Transverse colon (tissue), 4 donors: ENCODE measurements at regions not wholly inside any gene's neighbourhood (a gene's known extent, or its start where the extent isn't known, plus 50 kb on each side); places are given as distances from the start of the nearest gene placed in this dataset.

Experiments used
- DNase-seq: peaks from one replicate; pipeline ENCODE4 v3.0.0-alpha.2; 2019
- H3K27ac ChIP-seq, 4 donors: fragments of 200-600 bp; sonication (generic); 2 replicates each; pipeline ENCODE4 v1.5.1; 2016 to 2018; ENCODE audit warnings: inconsistent platforms in 4 of 4
- H3K27me3 ChIP-seq: fragments of 200-600 bp; sonication (generic); 2 replicates; pipeline ENCODE4 v1.5.1; 2017; ENCODE audit warnings: inconsistent platforms
- H3K36me3 ChIP-seq, 4 donors: fragments of 200-600 bp; sonication (generic); 2 replicates each; pipeline ENCODE4 v1.5.1; 2017 to 2019; ENCODE audit warnings: inconsistent platforms in 4 of 4
- H3K4me1 ChIP-seq, 4 donors: fragments of 200-600 bp; sonication (generic); 2 replicates each; pipeline ENCODE4 v1.5.1; 2017 to 2020; ENCODE audit warnings: inconsistent platforms in 4 of 4
- H3K4me3 ChIP-seq, 4 donors: fragments of 200-600 bp; sonication (generic); 1 replicate in 1 of 4; 2 replicates in 3 of 4; pipeline versions ENCODE4 v1.5.1 to v1.6.1; 2017 to 2019; ENCODE audit warnings: inconsistent platforms in 4 of 4
- H3K9me3 ChIP-seq, 2 donors: fragments of 200-600 bp; sonication (generic); 2 replicates each; pipeline ENCODE4 v1.5.1; 2017 to 2019; ENCODE audit warnings: inconsistent platforms in 2 of 2
- EP300 ChIP-seq: sonication (generic); formaldehyde crosslinking; IDR thresholded peaks from one replicate; pipeline ENCODE4 v1.6.1; 2017; ENCODE audit warnings: antibody characterized with exemption, low read depth
- POLR2A ChIP-seq: fragments of 450-650 bp; IDR thresholded peaks from one replicate; pipeline ENCODE4 v1.6.1; 2016; ENCODE audit warnings: antibody characterized with exemption, mild to moderate bottlenecking, moderate library complexity
- POLR2AphosphoS5 ChIP-seq, 3 donors: sonication (generic); formaldehyde crosslinking; IDR thresholded peaks; one replicate each; pipeline ENCODE4 v1.6.1; 2016; ENCODE audit warnings: antibody characterized with exemption in 3 of 3
- WGBS, 2 donors: methylation state at CpG; one replicate each; pipeline ENCODE4 v1.1.5; 2018; ENCODE audit warnings: low coverage in 1 of 2; 5-methylcytosine and 5-hydroxymethylcytosine counted together
- in situ Hi-C, 4 donors: fragments of 200-750 bp; cut with MboI; loops; one replicate each; pipeline versions ENCODE4 v1.15.0 to v1.15.1; 2017; ENCODE audit warnings: low sequenced_read_pairs in 3 of 4, low pct_ligation_motif_present in 1 of 4, low pct_unique_long_range_greater_than_20kb in 1 of 4
- intact Hi-C: fragments of 100-400 bp; cut with DNase I; formaldehyde crosslinking; loops from one replicate; pipeline ENCODE4 v1.15.1; 2023; ENCODE audit warnings: low total_unique reads
- TF ChIP-seq, protein P1 (sequence below), 5 experiments: fragments of 200-600 bp in 3 of 5; fragments of 450-650 bp in 2 of 5; sonication (generic) in 3 of 5; IDR thresholded peaks; 1 replicate in 2 of 5; 2 replicates in 3 of 5; pipeline ENCODE4 v1.5.1; 2016 to 2017; ENCODE audit warnings: antibody characterized with exemption in 5 of 5, inconsistent platforms in 3 of 5, mild to moderate bottlenecking in 2 of 5, moderate library complexity in 1 of 5

DNA sequence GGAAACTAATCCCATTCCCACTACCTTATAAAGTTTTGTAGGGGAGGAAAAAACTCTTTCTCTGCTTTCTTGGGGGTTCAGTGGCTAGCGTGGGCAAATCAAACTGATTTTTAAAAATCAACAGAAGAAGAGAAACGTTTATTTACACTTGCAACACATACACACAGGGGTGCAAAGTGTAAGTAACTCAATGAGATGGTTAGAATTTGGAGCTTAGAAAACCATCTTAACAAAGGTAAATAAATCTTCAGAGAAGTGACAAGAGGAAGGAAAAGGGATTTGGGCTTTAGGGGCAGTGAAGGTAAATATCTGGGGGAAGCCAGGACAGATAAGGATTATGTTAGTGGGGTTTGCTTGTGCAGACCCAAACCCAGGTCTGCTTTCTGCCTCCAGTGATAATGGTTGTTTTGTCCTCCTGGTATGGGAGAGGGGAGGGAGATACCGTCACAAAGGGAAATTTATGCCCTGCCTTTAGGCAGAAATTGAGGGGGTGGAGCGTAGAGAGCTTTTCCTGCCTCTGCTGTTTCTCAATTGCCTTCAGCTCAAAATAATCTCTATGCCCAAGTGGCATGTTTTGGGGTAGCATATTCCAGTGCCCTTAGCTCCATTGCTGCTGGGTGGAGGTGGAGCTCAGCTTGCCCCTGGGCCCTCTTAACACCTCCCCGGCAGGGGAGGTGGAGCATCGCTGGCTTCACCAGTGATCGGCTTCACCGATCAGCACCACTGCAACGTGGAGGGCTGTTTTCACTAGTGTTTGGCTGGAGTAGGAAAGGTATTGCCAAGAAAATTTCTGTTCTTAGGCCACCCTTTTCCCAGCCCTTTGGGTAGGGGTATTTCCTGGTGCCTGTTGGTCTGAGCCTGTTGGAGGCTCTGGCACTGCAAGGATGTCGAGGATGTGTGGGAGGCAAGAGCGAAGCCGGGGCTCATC, 92.2 kb downstream of the TEX51 start:
- TF ChIP-seq EP300 (no peak), POLR2A (no peak), POLR2AphosphoS5 (IDR thresholded peaks at IDR 0.05) (no peak)
- TF ChIP-seq, protein P1, sequence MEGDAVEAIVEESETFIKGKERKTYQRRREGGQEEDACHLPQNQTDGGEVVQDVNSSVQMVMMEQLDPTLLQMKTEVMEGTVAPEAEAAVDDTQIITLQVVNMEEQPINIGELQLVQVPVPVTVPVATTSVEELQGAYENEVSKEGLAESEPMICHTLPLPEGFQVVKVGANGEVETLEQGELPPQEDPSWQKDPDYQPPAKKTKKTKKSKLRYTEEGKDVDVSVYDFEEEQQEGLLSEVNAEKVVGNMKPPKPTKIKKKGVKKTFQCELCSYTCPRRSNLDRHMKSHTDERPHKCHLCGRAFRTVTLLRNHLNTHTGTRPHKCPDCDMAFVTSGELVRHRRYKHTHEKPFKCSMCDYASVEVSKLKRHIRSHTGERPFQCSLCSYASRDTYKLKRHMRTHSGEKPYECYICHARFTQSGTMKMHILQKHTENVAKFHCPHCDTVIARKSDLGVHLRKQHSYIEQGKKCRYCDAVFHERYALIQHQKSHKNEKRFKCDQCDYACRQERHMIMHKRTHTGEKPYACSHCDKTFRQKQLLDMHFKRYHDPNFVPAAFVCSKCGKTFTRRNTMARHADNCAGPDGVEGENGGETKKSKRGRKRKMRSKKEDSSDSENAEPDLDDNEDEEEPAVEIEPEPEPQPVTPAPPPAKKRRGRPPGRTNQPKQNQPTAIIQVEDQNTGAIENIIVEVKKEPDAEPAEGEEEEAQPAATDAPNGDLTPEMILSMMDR (IDR thresholded peaks at IDR 0.05): no peak
- intact Hi-C loops (no loop called here), in situ Hi-C loops (no loop called here)
- 59 to 80% methylated on average over 2 to 12 of the region's 12 CpGs for WGBS, 2 donors
- Histone ChIP-seq H3K27ac (no peak overlapping the region), H3K9me3 (no peaks in the 10 kb centered on the region), H3K27me3 (no peaks in the 10 kb centered on the region), H3K36me3 (no peaks in the 10 kb centered on the region), H3K4me1 (peaks cover 0 to 13% (median 5%) of the 10 kb centered on the region in 4 donors), H3K4me3 (no peak overlapping the region)
- DNase-seq: no peak

DNA sequence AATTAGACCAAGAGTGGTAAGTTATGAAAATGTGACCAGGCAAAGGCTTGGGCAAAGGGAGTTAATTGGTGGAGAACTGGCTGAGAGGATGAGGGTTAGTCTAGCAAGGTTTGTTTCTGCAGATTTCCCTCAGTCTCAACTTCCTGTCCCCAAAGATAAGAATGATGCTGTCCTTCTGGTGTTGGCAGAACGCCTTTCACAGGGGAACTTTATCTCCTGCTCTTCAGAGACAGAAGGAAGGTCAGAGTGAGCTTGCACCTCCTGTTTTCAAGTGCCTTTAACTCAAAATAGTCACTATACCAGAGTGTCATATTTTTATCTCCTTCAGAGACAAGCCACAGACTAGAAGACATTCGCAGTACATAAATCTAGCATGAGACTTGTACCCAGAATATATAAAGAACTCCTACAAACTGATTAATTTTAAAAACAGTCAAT, 95.7 kb downstream of the TEX51 start:
- no peak overlapping the region for H3K27ac ChIP-seq
- in situ Hi-C loops (no loop called here), intact Hi-C loops (no loop called here)
- WGBS, 2 donors: 67 to 68% methylated on average over 2 of the region's 2 CpGs
- no peaks in the 10 kb centered on the region for H3K27me3 ChIP-seq
- no peak for DNase-seq
- no peak overlapping the region for H3K4me3 ChIP-seq
- TF ChIP-seq POLR2A: no peak
- H3K4me1 ChIP-seq: peaks cover 0 to 29% (median 16%) of the 10 kb centered on the region in 4 donors
- no peaks in the 10 kb centered on the region for H3K9me3 ChIP-seq
- H3K36me3 ChIP-seq: no peaks in the 10 kb centered on the region

DNA sequence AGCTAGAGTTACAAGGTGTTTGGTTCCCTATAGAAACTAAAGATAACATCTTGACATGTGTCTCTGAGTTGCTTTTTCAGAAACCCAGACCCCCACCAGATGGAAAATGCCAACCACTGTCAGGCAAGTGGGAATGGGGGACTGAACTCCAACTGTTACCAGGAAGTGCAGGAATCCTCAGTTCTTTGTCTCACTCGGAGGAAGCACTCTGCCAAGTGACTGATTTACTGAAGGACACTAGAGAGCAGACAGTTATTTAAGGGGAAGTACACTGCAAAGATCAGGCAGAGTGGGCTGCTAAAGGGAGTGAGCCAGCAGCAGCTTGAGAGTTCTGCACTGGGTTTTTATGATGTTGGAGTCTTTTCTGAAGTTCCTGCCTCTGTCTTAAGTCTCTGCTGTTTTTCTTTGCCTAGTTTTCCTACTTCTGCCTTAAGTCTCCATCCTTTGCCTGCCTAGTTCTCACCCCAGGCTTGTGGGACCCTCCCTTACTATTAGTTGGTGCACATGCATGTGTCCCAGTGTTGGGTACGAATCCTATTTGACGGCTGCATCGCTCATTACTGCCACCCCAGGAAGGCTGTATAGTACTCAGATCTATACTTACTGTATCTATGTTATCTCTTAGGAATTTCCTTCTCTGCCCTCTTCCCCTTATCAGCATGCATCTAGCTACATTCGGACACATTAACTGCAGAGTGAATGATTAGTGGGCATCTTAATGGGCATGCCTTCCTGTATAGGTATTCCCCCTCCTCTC, 97.1 kb downstream of the TEX51 start:
- no peak overlapping the region for H3K4me3 ChIP-seq
- H3K27ac ChIP-seq: peak overlapping the region; percentile 42 to 67 (median 58)
- no peaks in the 10 kb centered on the region for H3K36me3 ChIP-seq
- WGBS, 2 donors: 28 to 43% methylated on average over 1 to 5 of the region's 5 CpGs
- no peaks in the 10 kb centered on the region for H3K9me3 ChIP-seq
- peaks cover 0 to 29% (median 16%) of the 10 kb centered on the region in 4 donors for H3K4me1 ChIP-seq
- TF ChIP-seq POLR2AphosphoS5 (IDR thresholded peaks at IDR 0.05) (no peak), EP300 (no peak), POLR2A (no peak)
- TF ChIP-seq, protein P1 (IDR thresholded peaks at IDR 0.05): no peak
- no peaks in the 10 kb centered on the region for H3K27me3 ChIP-seq
- in situ Hi-C loops: no loop called here
- no peak for DNase-seq
- intact Hi-C loops: no loop called here

DNA sequence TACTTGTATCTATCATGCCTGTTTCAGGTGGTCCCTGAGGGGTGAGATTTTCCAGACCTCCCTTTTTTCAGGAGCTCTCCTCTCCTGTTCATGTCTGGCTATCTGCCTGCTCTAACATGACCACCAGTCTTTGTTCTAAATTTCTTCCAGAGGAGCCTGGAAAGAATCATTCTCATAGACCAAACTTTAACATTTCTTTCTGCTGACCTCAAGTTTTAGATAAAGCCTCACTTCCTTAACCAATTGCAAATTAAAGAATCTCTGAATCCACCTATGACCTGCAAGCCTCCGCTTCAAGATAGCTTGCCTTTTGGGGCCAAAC, 97.6 kb downstream of the TEX51 start:
- no peak for TF ChIP-seq EP300
- no peak for TF ChIP-seq POLR2A
- no peak for TF ChIP-seq POLR2AphosphoS5 (IDR thresholded peaks at IDR 0.05)
- TF ChIP-seq, protein P1 (IDR thresholded peaks at IDR 0.05): no peak
- 59% methylated on average over 1 of the region's 1 CpG; no CpG with 5 or more reads in 1 of the 2 donors for WGBS, 2 donors
- peak overlapping the region; percentile 42 to 67 (median 58) for H3K27ac ChIP-seq
- intact Hi-C loops (no loop called here), in situ Hi-C loops (no loop called here)
- no peak overlapping the region for H3K4me3 ChIP-seq
- DNase-seq: no peak
- H3K9me3 ChIP-seq: no peaks in the 10 kb centered on the region
- no peaks in the 10 kb centered on the region for H3K36me3 ChIP-seq
- no peaks in the 10 kb centered on the region for H3K27me3 ChIP-seq
- peaks cover 0 to 29% (median 16%) of the 10 kb centered on the region in 4 donors for H3K4me1 ChIP-seq
